OCI-LY7 (cell line): ENCODE measurements at regions not wholly inside any gene's neighbourhood (a gene's known extent, or its start where the extent isn't known, plus 50 kb on each side); places are given as distances from the start of the nearest gene placed in this dataset.

Source experiments
- EZH2phosphoT487 ChIP-seq: fragments of 200-600 bp; sonication (generic); IDR thresholded peaks from 2 replicates; pipeline ENCODE4 v1.6.1; 2018; ENCODE audit warnings: low read depth, borderline replicate concordance, mild to moderate bottlenecking, mixed run types, antibody characterized with exemption, low read length, moderate library complexity, mixed read lengths
- TF ChIP-seq, protein P1 (sequence below): fragments of 200-600 bp; sonication (generic); conservative IDR thresholded peaks from 2 replicates; pipeline ENCODE4 v1.5.1; 2014; ENCODE audit warnings: mild to moderate bottlenecking, antibody characterized with exemption, low read length, moderate library complexity, mixed read lengths

DNA sequence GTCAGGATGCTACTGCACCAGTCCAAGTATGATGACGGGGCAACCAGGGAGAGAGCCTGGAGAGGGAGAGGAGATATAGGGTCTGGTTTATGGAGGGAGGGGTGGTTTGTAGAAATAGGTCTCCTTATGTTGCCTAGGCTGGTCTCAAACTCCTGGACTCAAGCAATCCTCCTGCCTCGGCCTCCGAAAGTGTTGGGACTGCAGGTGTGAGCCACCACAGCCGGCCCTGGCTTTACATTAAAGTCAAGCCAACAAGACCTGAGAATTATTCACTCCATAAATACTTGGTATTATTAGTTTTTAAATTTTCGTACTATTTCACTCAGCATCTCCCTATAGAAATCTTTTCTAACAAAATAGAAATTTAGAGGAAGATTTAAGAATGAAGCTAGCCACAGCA, 86.8 kb downstream of the MATN1 start:
- TF ChIP-seq, protein P1, sequence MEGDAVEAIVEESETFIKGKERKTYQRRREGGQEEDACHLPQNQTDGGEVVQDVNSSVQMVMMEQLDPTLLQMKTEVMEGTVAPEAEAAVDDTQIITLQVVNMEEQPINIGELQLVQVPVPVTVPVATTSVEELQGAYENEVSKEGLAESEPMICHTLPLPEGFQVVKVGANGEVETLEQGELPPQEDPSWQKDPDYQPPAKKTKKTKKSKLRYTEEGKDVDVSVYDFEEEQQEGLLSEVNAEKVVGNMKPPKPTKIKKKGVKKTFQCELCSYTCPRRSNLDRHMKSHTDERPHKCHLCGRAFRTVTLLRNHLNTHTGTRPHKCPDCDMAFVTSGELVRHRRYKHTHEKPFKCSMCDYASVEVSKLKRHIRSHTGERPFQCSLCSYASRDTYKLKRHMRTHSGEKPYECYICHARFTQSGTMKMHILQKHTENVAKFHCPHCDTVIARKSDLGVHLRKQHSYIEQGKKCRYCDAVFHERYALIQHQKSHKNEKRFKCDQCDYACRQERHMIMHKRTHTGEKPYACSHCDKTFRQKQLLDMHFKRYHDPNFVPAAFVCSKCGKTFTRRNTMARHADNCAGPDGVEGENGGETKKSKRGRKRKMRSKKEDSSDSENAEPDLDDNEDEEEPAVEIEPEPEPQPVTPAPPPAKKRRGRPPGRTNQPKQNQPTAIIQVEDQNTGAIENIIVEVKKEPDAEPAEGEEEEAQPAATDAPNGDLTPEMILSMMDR: no peak
- TF ChIP-seq EZH2phosphoT487: no peak
